HG02973 (cell line): ENCODE measurements at regions not wholly inside any gene's neighbourhood (a gene's known extent, or its start where the extent isn't known, plus 50 kb on each side); places are given as distances from the start of the nearest gene placed in this dataset.
"Not testable (repeated sequence)": the region's sequence is repeated elsewhere in the genome, so short reads cannot be mapped to it uniquely, and the experiment has no call there.

Experiments used
- ATAC-seq: cut with Tn5 transposase; IDR thresholded peaks from one replicate; pipeline ENCODE4 v1.9.1; 2021; ENCODE audit warnings: moderate library complexity; ENCODE audit not compliant: unreplicated experiment

DNA sequence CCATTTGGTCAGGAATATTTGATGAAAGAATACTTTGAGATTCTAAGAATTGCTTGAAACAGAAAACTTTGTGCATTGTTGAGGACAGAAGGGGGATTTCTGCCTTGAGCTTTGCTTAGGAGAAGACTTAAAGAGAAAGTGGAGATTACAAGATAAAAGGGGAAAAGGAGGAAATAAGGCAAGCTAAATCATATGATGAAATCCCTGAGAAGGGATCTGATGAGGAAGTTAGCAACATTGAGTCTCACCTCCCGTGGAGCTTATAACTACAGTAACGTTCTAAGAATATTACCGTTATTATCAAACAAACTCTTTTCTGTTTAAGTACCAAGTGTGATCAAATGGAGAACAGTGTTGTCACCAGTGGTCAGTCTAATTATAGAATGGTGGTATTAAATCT is 414.7 kb upstream of the NAALADL2 start:
- no peak for ATAC-seq

DNA sequence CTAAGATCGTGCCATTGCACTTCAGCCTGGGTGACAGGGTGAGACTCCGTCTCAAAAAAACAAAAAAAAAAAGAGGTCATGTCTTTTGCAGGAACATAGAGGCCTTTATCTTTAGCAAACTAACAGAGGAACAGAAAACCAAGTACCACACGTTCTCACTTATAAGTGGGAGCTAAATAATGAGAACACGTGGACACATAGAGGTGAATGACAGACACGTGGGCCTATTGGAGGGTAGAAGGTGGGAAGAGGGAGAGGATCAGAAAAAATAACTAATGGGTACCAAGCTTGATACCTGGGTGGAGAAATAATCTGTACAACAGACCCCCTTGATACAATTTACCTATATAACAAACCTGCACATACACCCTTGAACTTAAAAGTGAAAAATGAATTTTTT is 401.4 kb upstream of the NAALADL2 start:
- ATAC-seq: no peak

DNA sequence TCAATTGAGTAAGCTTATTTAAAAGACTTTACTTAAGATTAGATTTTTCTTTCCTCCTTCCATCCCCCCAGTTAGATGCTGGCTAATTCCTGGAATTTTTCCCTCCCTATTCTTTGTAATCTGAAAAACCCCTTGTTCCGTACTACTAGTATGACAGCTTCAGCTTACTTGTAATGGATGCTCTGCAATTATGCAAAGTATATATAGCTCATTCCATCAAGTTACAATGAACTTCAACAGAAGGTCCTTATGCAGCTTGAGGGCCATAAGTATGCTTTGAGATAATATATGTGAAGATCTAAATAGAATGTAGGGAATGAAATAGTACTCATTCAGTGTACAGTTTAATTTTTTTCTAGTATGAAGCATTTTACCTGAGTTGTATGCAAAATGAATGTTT is 398.3 kb upstream of the NAALADL2 start:
- no peak for ATAC-seq

DNA sequence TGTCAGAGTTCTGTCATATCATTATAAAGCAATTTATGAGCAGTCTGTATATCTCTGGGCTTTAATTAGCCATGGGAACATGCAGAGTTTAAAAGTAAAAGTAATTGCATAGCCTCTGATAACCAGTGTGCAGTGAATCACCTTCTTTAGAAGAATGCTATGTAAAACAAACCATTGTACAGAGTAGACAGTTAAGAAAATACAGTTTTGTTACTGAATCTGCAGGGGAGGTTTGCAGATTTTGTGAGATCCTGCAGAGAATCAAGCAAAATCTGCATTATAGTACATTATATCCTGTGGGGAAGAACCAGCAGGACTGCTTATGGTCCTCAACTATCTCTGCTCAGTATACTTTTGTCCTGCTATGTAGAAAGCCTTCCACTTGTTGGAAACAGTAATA is 396.2 kb upstream of the NAALADL2 start:
- ATAC-seq: no peak

DNA sequence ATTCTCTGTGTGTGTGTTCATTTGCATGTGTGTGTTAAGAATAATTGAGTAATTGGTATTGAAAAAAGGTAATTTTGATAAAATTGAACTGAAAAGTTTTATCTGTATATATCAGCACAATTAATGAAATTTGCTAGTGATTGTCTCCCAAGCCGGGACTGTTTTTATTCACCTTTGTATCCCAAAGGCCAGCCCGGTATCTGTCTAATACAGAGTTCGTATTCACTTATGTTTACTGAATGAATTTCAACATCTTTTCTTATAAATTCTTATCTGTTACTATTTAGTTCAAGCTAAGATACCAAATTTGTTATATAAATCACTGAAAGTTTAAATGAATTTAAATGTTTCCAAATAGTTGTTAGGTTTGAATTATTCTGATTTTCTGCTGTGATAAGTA is 394.0 kb upstream of the NAALADL2 start:
- ATAC-seq: no peak

DNA sequence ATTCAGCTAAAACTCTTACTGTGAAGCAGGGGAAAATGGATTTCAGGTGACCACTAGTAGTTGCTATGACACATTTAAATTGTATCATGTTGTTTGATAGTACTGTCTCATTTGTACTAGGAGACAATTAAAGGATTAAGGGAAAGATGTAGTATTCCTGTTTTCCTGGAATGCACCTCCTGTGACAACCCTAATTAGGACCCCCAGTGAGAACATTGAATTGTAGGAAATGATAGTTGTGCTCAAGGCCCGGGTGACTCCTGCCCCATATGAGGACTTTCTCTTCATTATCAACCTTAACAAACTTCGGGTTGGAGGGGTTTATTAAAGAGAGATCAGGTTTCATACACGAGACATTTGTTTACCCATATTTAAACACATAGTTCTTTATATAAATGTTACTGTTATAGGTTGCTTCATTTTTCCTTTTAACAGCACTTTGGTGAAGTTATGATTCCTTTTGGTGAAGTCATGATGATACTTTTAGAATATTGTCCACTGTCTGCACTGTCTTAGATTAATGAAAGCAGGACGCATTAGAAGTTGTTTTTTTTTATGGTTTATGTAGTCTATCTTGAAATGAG is 392.6 kb upstream of the NAALADL2 start:
- ATAC-seq: no peak

DNA sequence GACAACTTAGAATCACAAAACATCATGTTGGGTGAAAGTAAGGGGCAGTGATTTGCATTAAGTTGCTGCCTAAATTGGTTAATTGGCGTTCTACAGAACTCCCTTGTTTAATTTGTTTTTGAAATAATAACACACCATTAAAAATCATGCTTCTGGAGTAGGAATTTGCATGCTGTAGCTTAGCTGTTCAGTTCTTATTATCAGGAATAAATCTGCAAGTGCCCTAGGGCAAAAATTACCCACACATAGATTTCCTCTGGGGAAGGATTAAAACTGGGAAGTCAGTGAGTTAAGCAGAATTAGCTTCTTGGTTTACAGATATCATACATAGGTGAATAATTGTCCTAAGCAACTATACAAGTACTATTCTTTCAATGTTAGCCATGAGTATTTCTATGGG is 381.6 kb upstream of the NAALADL2 start:
- ATAC-seq: no peak

DNA sequence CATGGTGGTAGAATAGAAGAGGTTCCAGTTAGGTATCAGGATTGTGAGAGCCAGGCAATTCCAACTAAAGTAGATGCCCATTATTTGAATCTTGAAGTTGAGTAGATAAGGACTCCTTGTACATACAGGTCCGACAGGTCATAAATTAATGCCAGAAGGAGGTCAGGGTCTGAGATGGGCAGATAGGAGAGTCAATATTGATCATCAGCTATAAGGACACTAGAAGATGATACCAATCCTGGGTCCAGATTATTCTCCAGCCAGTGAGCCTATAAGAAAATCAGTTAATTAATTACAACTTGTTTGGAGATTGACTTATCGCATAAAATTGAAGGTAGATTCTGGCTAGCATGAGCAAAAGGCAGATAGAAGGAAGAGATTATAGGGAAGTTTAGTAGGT is 378.4 kb upstream of the NAALADL2 start:
- no peak for ATAC-seq

DNA sequence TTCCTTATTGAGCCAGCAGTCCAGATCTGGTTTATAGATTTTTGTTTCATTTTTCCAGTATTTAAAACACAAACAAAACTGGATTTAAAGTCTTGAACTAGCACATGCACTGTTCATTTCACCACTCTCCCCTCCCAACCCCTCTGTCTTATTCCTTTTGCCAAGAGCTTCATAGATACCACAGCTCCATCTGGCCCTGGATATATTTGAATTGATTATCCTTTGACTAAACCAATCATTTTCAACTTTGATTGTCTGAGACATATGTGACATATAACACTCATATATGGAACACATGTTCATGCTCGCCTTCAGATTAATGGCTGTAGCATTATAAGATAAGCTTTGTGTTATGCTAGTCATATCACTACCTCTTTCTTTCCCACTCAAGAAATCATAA is 376.6 kb upstream of the NAALADL2 start:
- ATAC-seq: no peak

DNA sequence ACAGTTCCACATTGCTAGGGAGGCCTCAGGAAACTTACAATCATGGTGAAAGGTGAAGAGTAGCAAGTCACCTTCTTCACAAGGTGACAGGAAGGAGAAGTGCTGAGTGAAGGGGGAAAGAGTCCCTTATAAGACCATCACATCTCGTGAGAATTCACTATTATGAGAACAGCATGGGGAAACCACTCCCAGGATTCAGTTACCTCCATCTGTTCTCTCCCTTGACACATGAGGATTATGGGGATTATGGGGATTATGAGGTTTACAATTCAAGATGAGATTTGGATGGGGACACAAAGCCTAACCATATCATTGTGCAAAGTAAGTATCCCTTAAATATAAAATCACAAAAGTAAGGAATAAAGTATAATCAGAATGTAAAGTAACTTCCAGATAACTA is 375.9 kb upstream of the NAALADL2 start:
- ATAC-seq: no peak

DNA sequence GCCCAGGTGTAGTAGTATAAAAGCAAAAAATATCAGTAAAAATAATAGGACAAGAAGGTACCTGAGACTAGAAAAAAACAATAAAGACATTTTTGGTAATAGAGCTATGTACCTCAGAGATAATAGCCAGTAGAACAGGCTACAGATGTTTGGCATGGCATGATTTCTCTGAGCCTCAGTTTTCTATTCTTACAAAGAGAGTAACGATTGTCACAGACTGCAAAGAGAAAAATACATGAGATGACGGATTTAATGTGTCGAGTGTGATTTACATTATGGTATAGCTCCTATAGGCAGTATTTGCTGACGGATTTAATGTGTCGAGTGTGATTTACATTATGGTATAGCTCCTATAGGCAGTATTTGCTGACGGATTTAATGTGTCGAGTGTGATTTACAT is 375.3 kb upstream of the NAALADL2 start:
- ATAC-seq: not testable (repeated sequence)

DNA sequence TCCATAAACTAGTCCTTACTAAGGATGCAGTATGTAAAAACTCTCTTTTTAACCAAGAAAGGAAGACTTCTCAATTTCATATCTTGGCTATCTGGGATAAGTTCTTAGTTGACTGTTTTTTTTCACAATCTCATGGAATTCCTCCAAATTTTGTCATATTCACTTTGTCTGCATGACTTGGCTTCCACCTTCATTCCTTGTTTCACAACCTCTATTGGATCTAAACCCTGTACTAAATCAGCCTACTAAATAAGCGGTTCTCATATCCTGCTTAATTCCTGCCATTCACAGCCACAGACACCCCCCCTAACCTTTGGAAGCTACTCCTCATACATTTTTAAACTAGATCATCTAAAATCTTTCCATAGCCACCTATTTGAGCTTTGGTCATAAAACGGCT is 370.6 kb upstream of the NAALADL2 start:
- no peak for ATAC-seq

DNA sequence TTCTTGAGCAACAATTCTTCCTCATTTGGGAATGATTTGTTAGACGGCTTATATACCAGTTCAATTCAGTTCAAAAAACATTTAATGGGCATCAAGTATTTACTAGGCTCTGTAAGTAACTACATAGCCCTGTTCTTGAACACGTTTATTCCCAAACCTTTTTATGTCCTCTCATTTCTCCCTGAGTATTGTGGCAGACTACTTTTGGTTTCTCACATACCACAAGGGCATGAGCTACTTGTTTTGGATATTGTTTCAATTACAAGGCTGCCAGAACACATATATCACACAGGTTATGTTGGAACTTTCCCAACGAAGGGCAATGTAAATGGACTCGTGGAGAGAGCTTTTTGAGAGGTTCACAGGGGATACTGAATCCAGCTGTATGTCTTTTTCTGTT is 363.8 kb upstream of the NAALADL2 start:
- no peak for ATAC-seq

DNA sequence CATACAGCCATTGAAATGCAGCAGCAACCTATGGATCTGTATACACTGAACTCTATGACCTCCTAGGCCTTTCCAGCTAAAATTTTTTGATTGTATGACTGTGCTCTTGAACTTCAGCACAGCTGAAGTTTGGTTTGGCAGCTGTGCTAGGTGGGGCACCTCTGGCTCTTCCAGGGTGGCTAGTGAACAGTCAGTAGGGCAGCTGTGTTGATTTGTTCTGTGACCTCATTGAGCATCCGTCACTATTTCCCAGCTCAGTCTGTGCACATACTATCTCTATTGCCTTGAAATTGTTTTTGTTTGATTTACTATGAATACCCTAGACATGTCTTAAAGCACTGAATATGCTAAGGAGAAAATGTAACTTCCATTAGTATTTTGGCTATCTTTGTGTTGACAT is 363.2 kb upstream of the NAALADL2 start:
- ATAC-seq: no peak

DNA sequence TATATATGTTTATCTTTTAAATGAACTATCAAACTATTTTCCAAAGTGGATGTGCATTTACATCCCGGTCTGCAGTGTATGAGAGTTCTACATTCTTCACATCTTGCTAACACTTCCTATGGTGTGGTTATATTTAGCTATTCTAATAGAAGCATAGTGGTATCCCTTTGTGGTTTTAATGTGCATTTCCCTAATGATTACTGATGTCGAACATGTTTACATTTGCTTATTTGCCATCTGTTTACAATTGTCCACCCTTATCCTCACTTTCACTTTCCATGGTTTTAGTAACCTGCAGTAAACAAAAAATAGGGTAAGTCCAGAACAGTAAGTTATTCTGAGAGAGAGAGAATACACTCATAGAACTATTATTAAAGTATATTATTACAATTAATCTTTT is 360.5 kb upstream of the NAALADL2 start:
- no peak for ATAC-seq

DNA sequence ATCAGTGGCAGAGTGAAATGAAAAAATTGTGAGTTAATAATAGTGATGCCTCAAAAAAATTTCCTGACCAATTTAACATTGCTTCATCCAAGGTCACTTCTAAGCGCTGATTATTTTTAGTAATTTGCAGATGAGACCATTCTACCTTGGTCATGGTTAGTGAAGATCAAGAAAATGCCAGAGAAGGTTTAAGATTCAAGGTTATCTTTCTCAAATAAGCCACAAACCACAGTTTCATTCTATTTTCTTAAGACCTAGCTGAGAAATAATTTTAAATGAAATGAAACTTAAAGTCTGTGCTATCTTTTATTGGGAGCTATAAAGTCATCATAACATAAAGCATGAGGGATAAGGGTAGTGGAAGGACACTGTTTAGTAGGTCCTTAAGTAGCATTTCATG is 353.9 kb upstream of the NAALADL2 start:
- no peak for ATAC-seq

DNA sequence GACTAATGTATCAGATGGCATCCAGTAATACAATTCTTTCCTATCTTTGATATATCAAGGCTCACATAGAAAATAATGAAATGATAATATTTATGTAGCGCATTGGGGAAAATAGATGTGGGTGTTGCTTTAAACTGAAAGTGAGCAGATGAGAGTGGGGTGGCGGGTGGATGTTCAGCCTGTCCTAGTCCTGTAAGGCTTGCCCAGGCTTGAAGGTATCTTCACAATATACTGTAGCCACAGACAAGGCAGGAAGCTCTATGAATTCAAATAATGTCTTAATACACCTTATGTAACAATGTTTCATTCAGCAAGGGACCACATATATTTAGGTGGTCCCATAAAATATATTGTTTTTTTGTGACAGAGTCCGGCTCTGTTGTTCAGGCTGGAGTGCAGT is 334.9 kb upstream of the NAALADL2 start:
- no peak for ATAC-seq

DNA sequence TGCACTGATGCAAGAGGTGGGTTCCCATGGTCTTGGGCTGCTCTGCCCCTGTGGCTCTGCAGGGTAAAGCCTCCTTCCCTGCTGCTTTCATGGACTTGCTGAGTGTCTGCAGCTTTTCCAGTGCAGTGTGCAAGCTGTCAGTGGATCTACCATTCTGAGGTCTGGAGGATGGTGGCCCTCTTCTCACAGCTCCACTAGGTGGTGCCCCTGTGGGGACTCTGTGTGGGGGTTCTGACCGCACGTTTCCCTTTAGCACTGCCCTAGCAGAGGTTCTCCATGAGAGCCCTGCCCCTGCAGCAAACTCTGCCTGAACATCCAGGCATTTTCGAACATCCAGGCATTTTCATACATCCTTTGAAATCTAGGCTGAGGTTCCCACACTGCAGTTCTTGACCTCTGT is 329.8 kb upstream of the NAALADL2 start:
- ATAC-seq: no peak

DNA sequence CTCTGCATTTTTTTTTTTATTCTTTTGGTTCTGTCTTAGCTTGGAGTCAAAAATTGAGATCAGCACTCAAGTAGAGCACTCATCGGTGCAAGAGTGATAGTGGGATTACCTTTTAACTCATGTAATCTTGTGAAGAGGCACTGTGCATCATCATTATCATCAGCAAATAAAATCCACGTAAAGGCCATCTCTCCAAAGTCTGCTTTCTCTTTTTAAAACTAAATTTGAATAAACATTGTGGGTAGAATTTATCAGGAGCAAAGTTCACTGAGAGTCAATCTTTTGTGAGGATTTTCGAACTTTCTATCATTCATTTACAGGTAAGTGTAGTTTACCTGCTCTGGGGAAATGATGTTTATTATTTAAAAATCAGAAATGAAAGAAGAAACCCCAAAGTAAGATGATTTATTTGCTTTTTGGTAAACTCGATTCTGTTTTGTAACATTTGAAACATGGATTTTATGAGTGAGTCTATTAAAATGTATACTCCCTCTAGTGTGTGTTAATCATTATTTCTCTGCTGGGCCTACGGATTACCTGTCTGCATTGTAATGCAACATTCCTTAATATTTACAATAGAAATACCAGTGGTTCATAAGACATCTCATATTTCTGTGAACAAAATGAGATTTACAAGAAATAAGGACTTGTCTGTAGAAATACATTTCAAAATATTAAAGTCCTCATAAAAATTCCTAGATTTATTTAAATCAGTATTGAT is 327.7 kb upstream of the NAALADL2 start:
- no peak for ATAC-seq

DNA sequence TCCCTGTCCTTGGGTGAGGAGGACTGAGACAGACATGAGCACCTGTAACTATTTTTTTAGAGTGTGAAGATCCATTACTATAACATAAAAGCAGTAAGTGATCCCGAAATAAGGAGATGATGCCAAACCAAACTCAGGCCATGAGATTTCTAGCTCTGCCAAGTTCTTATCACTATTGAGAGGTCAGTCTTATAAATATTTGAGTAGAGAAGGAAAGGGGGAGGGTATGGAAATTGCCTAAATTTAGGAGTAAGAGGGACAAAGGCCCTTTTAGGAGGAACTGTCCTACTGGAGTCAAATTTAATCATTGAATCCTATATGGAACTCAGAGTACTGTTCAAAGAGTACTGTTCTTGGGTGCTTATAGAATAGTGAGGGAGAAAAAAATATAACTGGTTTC is 326.9 kb upstream of the NAALADL2 start:
- no peak for ATAC-seq

DNA sequence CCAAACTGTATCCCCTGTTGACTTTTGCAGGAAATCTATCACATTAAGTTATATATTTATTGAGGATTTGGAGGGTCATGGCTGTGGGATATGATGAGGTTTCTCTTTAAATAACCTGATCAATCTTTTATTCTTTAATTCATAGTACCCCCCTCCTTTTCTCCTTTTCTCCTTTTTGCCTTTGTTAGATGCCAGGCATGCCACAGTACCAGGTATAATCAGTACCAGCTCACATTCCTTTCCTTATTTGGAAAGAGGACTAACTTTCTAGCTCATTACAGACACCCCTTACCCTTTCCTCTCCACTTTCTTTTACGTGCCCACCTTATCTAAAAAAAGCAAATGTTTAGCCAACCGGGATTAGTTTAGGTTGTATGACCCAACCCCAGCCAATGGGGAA is 326.4 kb upstream of the NAALADL2 start:
- no peak for ATAC-seq

DNA sequence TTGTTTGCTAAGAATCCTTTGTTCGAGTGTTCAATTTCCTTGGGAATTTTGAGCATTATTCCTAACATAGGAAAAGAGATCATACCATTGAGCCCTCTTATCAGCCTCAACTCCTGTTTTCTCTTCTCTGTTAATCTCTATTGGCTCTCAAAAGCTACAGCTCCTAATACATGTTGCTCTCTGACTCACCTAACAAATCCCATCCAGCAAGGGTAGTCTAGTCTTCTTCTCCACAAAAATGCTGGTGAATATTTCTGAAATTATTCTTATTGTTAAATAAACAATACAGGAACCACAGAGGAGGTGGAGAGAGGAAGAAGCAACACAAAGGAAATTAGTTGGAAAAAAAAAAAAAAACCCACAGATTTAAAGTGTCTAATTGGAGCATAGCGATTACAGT is 325.8 kb upstream of the NAALADL2 start:
- no peak for ATAC-seq

DNA sequence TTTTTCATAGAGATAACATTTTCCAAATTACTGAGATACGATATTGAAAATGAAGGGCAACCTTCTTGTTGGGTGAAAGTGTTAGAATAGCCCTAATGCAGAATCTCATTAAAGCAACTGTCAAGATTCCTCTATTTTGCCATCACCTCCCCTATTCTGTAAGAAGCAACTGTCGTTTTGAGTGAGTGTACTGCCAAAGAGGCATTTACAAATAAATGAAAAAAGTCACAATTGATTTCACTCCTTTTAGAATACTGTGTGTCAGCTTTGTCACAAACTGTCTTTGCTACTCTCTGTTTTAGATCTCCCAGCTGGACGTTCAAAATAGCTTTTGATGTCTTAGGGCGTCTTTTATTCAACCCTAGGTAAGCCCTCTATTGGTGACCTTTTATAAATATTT is 322.8 kb upstream of the NAALADL2 start:
- no peak for ATAC-seq
